SK-N-MC (cell line): ENCODE measurements at regions not wholly inside any gene's neighbourhood (a gene's known extent, or its start where the extent isn't known, plus 50 kb on each side); places are given as distances from the start of the nearest gene placed in this dataset.

Source experiments
- EZH2 ChIP-seq: fragments of 200-600 bp; sonication (generic); IDR thresholded peaks from one replicate; pipeline ENCODE4 v1.6.1; 2017; ENCODE audit warnings: antibody characterized with exemption
- FOXP2 ChIP-seq: optimal IDR thresholded peaks from 2 replicates; pipeline ENCODE3; 2011; ENCODE audit warnings: mild to moderate bottlenecking, moderate library complexity; ENCODE audit not compliant: insufficient read depth; ENCODE audit errors: extremely low read length, control extremely low read depth
- POLR2AphosphoS5 ChIP-seq: IDR thresholded peaks from 2 replicates; pipeline ENCODE4 v1.6.1; 2012; ENCODE audit warnings: mild to moderate bottlenecking, low read depth, low read length, borderline replicate concordance

DNA sequence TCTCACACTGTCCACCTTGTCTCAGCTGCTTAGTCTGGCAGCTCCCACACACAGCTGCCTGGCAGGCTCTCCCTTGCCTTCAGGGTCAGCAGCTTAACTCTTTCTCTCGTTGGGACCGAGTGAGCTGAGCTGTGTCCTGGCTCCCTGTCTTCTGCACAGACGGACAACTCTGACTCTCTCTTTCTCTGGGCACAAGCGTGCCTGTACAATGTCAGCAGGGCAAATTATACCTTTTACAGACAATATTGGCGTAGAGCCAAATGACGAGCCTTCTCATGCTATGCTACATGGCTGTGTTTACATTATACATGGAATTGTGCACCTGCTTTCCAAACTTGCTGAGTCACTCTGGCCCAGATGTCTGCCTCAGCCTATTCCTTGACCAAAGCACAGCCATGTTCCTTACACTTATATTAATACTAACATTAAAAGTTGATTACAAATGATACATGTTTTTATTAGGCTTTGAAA lies 188.6 kb downstream of the CYLC2 start:
- TF ChIP-seq POLR2AphosphoS5 (no peak), EZH2 (no peak), FOXP2 (no peak)
